ENCODE measurements at regions not wholly inside any gene's neighbourhood (a gene's known extent, or its start where the extent isn't known, plus 50 kb on each side); places are given as distances from the start of the nearest gene placed in this dataset.

- TF ChIP-seq CTCF (IDR thresholded peaks at IDR 0.05; ENCODE audit: low read depth, low read length, poor library complexity, severe bottlenecking) (no peak), EZH2phosphoT487 (IDR thresholded peaks at IDR 0.05; ENCODE audit: borderline replicate concordance, low read length) (no peak)
Observed at GRCh38 chr1:25049190-25049589, 119.1 kb upstream of the RUNX3 start.

Measured in DOHH2 (cell line).